ENCODE measurements at regions not wholly inside any gene's neighbourhood (a gene's known extent, or its start where the extent isn't known, plus 50 kb on each side); places are given as distances from the start of the nearest gene placed in this dataset.

DNA sequence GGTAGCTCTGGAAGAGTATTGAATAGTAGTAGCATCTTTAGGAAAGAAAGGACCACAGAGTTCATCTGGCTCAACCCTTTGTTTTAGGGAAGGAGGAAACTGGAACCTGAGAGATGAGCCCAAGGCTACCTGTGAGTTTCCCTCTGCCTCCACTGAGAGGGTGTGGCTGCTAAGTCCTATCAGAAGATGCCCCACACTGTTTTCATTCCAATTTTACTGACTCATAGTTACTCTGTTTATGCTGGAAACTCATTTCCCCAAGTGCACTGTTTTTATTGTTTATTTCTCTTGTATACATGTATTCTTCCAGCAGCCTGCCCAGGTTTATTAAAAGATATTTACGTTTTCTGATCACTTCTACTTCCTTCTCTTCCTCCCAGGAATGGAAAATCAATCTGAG is 127.4 kb upstream of the ARHGAP5 start:
- Mint-ChIP-seq H3K36me3 (ENCODE audit: low read depth) (no peaks in the 10 kb centered on the region), H3K4me3 (no peak overlapping the region), H3K27ac (no peak overlapping the region), H3K9me3 (no peaks in the 10 kb centered on the region), H3K4me1 (ENCODE audit: low read depth) (peaks cover 31% of the 10 kb centered on the region), H3K27me3 (ENCODE audit: low read depth) (peaks cover 8% of the 10 kb centered on the region)
- no peak for DNase-seq (ENCODE audit: low spot score)

DNA sequence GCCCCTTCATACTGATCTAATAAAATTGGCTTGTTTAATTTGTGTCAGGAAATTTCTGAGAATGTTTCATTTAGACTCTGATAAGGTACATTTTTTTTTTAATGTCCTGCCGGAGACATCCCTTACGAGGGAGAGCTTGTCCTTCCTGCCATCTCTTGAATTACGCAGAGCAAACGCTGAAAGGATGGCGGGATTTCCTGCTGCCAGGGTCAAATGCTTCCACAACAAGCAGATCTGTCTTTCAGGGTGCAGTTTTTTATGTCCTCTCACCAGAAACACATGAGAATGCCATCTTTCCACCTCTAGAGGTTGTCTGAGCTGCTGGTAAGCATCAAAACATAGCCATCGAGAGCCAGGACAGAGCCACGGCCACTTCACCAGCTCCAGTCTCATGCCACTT is 126.8 kb upstream of the ARHGAP5 start:
- Mint-ChIP-seq H3K27ac (no peak overlapping the region), H3K4me3 (no peak overlapping the region), H3K9me3 (no peaks in the 10 kb centered on the region), H3K4me1 (ENCODE audit: low read depth) (peaks cover 26% of the 10 kb centered on the region), H3K27me3 (ENCODE audit: low read depth) (peaks cover 8% of the 10 kb centered on the region), H3K36me3 (ENCODE audit: low read depth) (no peaks in the 10 kb centered on the region)
- DNase-seq (ENCODE audit: low spot score) = no peak

DNA sequence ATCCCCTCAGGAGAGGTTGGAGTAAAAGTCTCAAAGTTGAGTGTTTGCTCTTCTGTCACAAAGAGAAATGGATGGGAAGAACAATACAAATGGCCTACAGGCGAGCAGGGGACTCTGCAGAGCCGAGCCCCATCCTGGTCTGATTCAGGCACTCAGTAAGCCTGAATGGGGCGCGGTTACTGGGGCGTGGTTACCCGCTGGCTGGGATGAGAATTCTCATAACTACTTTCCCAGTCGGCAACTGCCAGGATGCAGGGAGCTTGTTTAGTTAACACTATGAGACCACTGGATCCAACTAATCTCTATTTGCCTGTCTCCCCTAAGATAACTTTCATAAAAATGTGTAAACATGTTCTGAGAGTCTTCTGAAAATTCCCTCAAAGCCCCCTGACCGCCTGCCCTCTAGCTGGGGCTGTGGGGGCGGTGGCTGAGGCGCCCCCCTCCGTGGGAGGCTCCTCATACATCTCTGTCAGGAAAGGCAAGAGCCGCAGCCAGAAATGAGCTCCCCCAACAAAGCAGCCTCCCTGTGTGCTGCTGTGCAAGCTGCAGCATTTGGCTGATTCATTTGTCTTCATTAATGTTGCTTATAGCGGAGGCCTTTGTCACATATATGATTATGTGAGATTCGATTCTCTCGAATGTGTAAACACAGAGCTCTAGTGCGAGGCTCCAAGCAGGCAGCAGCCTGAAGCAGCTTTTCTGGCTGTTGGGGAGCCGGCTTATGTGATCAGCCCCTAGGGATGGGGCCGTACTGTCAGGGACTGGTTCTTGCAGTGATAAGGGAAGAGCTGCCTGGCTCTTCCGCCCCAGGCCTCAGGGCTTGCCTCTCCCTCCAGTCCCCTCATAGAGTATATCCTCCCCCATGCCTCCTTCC is 126.1 kb upstream of the ARHGAP5 start:
- Mint-ChIP-seq H3K27me3 (ENCODE audit: low read depth) (peaks cover 8% of the 10 kb centered on the region), H3K27ac (no peak overlapping the region), H3K36me3 (ENCODE audit: low read depth) (no peaks in the 10 kb centered on the region), H3K9me3 (no peaks in the 10 kb centered on the region), H3K4me3 (no peak overlapping the region), H3K4me1 (ENCODE audit: low read depth) (peaks cover 26% of the 10 kb centered on the region)
- DNase-seq (ENCODE audit: low spot score) = no peak

DNA sequence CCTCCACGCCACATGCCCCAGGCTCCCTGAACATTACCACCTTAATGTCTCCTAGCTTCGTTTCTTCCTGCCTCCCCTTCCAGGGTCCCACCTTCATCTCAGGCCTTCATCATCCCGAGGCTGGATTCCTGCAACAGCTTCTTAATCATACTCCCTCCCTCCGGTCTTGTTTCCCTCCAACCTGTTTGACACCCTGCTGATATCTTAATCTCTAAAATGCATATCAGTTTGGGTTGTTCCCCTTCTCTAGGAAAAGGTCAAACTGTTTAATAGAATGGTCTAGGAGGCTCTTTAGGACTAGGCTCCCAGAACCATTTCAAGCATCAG is 125.5 kb upstream of the ARHGAP5 start:
- DNase-seq (ENCODE audit: low spot score) = no peak
- Mint-ChIP-seq H3K27ac (no peak overlapping the region), H3K36me3 (ENCODE audit: low read depth) (no peaks in the 10 kb centered on the region), H3K4me1 (ENCODE audit: low read depth) (peaks cover 26% of the 10 kb centered on the region), H3K9me3 (no peaks in the 10 kb centered on the region), H3K27me3 (ENCODE audit: low read depth) (peaks cover 8% of the 10 kb centered on the region), H3K4me3 (no peak overlapping the region)

DNA sequence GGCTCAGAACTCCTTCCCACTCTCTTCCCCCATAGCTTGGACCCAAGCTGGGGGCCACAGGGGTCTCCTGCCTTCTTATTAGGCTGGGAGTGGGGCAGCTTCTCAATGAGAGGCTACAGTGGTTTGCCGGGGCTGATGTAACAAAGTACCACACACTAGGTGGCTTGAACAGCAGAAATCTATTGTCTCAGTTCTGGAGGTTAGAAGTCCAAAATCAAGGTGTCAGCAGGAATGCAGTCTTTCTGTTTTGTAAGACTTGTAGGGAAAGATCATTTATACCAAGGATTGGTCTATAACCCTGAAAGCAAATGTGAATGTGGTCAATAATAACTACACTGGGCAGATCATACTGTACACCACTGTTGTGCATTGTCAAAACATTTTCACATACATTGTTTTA is 124.5 kb upstream of the ARHGAP5 start:
- Mint-ChIP-seq H3K27ac (no peak overlapping the region), H3K36me3 (ENCODE audit: low read depth) (no peaks in the 10 kb centered on the region), H3K27me3 (ENCODE audit: low read depth) (peaks cover 8% of the 10 kb centered on the region), H3K4me1 (ENCODE audit: low read depth) (peaks cover 20% of the 10 kb centered on the region), H3K9me3 (no peaks in the 10 kb centered on the region), H3K4me3 (no peak overlapping the region)
- no peak for DNase-seq (ENCODE audit: low spot score)

DNA sequence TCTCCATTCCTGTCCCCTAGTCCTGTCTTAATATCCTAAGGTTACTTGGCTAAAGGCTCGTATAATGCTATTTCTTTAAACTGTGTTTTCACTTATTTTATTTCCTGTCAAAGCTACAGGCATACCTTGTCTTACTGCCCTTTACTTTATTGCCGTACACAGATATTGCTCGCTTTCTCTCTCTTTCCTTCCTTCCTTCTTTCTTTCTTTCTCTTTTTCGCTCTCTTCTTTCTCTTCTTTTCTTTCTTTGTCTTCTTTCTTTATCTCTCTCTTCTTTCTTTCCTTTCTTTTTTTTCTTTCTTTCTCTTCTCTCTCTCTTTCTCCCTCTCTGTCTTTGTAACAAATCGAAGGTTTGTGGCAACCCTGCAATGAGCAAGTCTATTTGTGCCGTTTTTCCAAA is 123.9 kb upstream of the ARHGAP5 start:
- no peak overlapping the region for H3K4me3 Mint-ChIP-seq
- peaks cover 6% of the 10 kb centered on the region for H3K27me3 Mint-ChIP-seq (ENCODE audit: low read depth)

DNA sequence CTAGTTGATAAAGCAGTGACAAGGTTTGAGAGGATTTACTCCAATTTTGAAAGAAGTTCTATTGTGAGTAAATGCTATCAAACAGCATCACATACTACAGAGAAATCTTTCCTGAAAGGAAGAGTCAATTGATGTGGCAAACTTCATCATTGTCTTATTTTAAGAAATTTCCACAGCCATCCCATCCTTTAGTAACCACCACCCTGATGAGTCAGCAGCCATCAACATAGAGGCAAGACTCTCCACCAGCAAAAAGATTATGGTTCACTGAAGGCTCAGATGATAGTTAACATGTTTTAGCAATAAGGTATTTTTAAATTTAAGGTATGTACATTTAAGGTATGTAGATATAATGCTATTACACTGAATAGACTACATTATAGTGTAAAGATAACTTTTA is 122.1 kb upstream of the ARHGAP5 start:
- no peak for DNase-seq (ENCODE audit: low spot score)
- H3K27me3 Mint-ChIP-seq (ENCODE audit: low read depth) = peaks cover 3% of the 10 kb centered on the region
- peaks cover 10% of the 10 kb centered on the region for H3K4me1 Mint-ChIP-seq (ENCODE audit: low read depth)
- no peaks in the 10 kb centered on the region for H3K36me3 Mint-ChIP-seq (ENCODE audit: low read depth)
- H3K27ac Mint-ChIP-seq = no peak overlapping the region
- H3K9me3 Mint-ChIP-seq = no peaks in the 10 kb centered on the region
- no peak overlapping the region for H3K4me3 Mint-ChIP-seq

More for the DNA sequence above, 123.9 kb upstream of the ARHGAP5 start:
- Mint-ChIP-seq H3K9me3 (no peaks in the 10 kb centered on the region), H3K36me3 (ENCODE audit: low read depth) (no peaks in the 10 kb centered on the region), H3K27ac (no peak overlapping the region), H3K4me1 (ENCODE audit: low read depth) (peaks cover 14% of the 10 kb centered on the region)
- DNase-seq (ENCODE audit: low spot score) = no peak

DNA sequence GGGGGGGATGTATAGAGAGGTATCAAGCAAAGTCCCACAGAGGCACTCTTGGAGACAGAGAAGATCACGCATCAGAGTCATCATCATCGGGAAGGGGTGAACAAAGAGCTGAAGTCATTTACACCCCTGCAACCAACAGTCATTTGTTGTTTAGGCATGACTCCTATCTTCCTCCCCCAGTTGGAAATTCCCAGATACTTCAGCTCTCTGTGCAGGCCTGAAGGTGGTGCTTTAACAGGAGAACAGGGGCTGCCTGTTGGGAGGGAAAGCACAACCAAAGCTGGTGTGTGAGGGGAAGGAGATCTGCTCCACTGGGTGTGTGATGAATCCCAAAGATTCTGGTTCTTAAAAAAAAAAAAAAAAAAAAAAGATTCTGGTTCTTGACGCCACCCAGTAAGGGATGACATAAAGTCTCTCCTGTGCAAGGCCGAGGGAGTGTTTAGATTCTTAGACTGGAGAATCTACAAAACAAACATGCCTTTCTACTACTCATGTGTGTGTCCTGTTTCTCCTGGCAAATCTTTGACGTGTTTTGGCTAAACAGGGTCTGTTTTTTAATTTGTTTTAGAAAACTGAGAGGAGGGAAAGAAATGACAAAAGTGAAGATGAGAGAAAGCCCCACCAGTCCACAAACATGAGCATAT is 121.0 kb upstream of the ARHGAP5 start:
- Mint-ChIP-seq H3K27me3 (ENCODE audit: low read depth) (no peaks in the 10 kb centered on the region), H3K27ac (no peak overlapping the region), H3K9me3 (peaks cover 5% of the 10 kb centered on the region), H3K4me3 (no peak overlapping the region), H3K4me1 (ENCODE audit: low read depth) (peaks cover 7% of the 10 kb centered on the region), H3K36me3 (ENCODE audit: low read depth) (no peaks in the 10 kb centered on the region)
- DNase-seq (ENCODE audit: low spot score) = no peak

DNA sequence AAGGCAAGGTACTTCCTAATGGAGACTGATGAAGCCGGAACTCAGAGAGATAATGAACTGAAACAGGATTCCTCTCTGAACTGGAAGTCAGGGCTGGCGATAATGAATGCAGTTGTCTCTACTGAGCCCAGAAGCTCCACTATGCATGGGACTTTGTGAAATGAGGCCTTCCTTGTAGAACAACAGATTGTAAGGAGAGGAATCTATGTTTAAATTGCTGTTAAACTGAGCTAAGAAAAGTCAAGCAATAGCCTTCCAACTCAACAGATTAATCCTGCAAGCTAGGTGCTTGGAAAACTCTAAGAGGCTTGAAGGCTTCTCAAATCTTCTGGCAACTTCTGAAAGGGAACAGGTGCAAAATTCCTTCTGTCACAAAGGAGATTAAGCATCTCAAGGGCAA is 119.5 kb upstream of the ARHGAP5 start:
- Mint-ChIP-seq H3K9me3 (peaks cover 5% of the 10 kb centered on the region), H3K4me1 (ENCODE audit: low read depth) (peaks cover 7% of the 10 kb centered on the region), H3K36me3 (ENCODE audit: low read depth) (no peaks in the 10 kb centered on the region), H3K27ac (no peak overlapping the region), H3K4me3 (no peak overlapping the region), H3K27me3 (ENCODE audit: low read depth) (no peaks in the 10 kb centered on the region)
- DNase-seq (ENCODE audit: low spot score) = no peak

DNA sequence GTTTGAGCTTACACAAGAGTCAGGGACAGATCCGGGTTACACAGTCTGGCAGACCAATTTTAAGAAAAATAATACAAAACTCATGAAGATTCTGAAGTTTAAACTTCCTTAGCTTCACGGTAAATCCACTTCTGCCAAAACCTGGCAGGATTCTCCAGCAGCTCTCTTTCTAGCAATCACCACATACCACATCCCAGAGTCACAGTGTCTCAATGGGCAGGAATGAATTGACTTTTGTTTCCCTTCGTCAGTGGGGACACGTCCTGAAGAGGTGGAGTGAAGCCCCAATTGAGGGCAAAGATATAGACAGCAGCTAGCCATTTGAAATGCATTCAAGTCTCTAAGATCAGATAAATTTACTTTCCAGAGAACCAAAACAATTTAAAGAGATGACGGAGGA is 117.1 kb upstream of the ARHGAP5 start:
- Mint-ChIP-seq H3K4me3 (no peak overlapping the region), H3K36me3 (ENCODE audit: low read depth) (no peaks in the 10 kb centered on the region), H3K4me1 (ENCODE audit: low read depth) (no peaks in the 10 kb centered on the region), H3K27me3 (ENCODE audit: low read depth) (no peaks in the 10 kb centered on the region), H3K27ac (no peak overlapping the region), H3K9me3 (peaks cover 5% of the 10 kb centered on the region)
- no peak for DNase-seq (ENCODE audit: low spot score)

DNA sequence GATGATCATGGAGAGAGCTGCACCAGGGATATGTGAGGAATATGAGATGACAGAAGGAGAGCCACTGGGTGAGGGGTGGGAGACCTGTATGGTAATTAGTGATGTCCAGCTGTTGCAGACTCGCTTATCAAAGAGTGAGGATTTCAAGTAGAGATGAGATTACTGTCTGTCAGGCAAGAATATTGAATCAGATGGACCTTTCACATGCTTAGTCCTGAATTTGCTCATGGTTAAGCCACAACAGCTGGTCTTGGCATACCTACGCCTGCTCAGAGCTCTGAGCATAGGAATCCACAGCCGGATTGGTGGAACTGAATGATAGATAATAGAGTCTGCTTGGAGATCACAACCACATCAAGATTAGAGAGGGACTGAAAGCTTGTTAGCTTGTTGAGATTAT is 115.2 kb upstream of the ARHGAP5 start:
- no peak overlapping the region for H3K4me3 Mint-ChIP-seq
- no peaks in the 10 kb centered on the region for H3K27me3 Mint-ChIP-seq (ENCODE audit: low read depth)
- no peak overlapping the region for H3K27ac Mint-ChIP-seq
- H3K9me3 Mint-ChIP-seq = peaks cover 5% of the 10 kb centered on the region
- DNase-seq (ENCODE audit: low spot score) = no peak
- peaks cover 4% of the 10 kb centered on the region for H3K4me1 Mint-ChIP-seq (ENCODE audit: low read depth)
- H3K36me3 Mint-ChIP-seq (ENCODE audit: low read depth) = no peaks in the 10 kb centered on the region

DNA sequence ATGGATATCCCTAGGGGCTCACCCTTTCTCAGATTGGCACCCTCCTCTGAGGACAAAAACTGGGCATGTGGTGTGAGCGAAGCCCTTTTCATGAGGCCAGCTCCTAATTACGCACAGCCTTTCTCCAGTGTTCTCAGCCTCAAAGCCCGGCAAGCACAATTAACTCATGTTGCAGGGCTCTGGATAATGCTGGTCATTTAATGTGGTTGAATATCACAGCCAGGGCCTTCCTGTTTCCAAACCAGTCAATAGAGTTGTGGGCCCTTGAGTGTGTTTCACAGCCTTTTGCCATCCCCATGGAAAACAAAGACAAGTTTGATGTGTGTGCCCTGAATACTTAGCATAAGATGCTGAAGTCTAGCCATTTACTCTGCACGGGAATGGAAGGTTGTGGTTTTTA is 114.2 kb upstream of the ARHGAP5 start:
- no peak for DNase-seq (ENCODE audit: low spot score)
- Mint-ChIP-seq H3K27me3 (ENCODE audit: low read depth) (no peaks in the 10 kb centered on the region), H3K4me1 (ENCODE audit: low read depth) (peaks cover 4% of the 10 kb centered on the region), H3K27ac (no peak overlapping the region), H3K4me3 (no peak overlapping the region), H3K36me3 (ENCODE audit: low read depth) (no peaks in the 10 kb centered on the region), H3K9me3 (peaks cover 5% of the 10 kb centered on the region)

DNA sequence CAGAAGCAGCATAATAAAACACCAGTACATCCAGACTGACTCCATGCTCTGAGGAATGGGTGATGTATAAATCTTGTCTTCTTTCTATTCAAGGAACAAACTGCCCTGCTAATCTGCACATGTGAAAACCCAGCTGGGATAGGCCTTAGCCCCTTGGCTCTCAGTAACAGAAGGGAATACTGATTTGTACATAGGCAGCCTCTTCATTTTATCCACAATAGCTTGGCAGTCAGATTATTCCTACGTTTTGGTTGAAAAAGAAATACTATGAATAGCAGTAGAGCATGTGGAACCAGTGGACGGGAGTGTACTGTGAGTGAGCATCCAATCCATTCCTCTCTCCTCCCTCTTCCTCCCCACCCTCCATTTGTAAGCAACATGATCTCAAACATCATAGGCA is 113.5 kb upstream of the ARHGAP5 start:
- Mint-ChIP-seq H3K27ac (no peak overlapping the region), H3K4me3 (no peak overlapping the region), H3K4me1 (ENCODE audit: low read depth) (peaks cover 4% of the 10 kb centered on the region), H3K9me3 (peaks cover 5% of the 10 kb centered on the region), H3K27me3 (ENCODE audit: low read depth) (no peaks in the 10 kb centered on the region), H3K36me3 (ENCODE audit: low read depth) (no peaks in the 10 kb centered on the region)
- no peak for DNase-seq (ENCODE audit: low spot score)

DNA sequence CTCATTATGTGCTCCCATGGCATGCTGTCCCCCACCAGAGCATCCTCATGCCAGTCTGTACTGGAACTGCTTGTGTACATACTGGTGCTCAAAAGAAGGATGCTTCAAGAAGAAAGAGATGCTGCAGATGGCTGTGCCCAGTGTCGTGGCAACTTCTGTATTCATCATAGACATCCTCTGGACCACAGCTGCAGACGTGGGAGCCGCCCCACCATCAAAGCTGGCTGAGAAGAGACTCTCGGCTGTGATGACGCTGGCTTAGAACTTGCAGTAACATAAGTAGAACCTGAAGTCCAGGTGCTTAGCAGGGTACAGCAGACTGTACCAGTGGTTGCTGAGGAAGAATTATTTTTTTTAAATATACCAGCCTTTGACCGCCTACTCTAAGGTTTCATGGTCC is 112.6 kb upstream of the ARHGAP5 start:
- DNase-seq (ENCODE audit: low spot score) = no peak
- Mint-ChIP-seq H3K27me3 (ENCODE audit: low read depth) (no peaks in the 10 kb centered on the region), H3K27ac (no peak overlapping the region), H3K4me3 (no peak overlapping the region), H3K36me3 (ENCODE audit: low read depth) (no peaks in the 10 kb centered on the region), H3K4me1 (ENCODE audit: low read depth) (peaks cover 6% of the 10 kb centered on the region), H3K9me3 (peaks cover 5% of the 10 kb centered on the region)
